GM21360 (cell line): ENCODE measurements at regions not wholly inside any gene's neighbourhood (a gene's known extent, or its start where the extent isn't known, plus 50 kb on each side); places are given as distances from the start of the nearest gene placed in this dataset.
"Not testable (repeated sequence)": the region's sequence is repeated elsewhere in the genome, so short reads cannot be mapped to it uniquely, and the experiment has no call there.

ENCODE experiments used
- ATAC-seq: cut with Tn5 transposase; IDR thresholded peaks from one replicate; pipeline ENCODE4 v1.9.1; 2021; ENCODE audit warnings: mild to moderate bottlenecking, moderate library complexity; ENCODE audit not compliant: unreplicated experiment

DNA sequence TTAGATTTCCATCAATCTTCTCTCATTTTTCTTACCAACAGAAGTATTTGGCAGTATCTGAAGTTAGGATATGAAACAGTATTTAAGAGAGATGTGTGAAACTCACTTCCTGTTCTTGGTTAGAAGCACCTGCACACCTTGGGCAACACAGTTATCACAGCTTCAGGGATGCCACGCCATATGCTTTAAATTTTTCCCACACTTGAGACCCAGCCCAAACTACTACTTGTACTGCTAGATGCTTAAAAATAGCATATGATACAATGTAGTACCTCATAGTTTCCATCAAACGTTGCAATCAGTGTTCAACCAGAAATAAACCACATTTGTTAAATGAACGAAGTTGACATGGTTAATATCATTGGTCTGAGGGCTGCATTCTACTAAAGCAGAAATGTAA is 725.1 kb upstream of the FRG1 start:
- no peak for ATAC-seq

DNA sequence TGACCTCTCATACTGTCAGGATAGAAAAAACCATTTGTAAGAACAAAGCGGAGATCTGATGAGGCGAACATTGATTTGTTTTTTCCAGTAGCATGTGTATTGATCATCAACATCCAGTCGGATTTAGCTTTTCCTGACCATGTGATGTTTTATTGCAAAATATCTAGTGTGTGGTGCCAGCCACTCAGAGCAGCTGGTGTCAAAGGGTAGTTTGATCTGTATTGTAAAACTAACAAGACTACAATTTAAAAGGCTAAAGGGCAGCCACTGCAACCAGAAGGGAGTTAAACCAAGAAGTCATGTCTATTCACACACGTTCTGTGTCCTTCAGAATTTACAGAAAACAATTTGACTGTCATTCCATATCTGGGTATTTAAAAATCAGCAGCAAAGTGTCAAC is 719.0 kb upstream of the FRG1 start:
- ATAC-seq: no peak

DNA sequence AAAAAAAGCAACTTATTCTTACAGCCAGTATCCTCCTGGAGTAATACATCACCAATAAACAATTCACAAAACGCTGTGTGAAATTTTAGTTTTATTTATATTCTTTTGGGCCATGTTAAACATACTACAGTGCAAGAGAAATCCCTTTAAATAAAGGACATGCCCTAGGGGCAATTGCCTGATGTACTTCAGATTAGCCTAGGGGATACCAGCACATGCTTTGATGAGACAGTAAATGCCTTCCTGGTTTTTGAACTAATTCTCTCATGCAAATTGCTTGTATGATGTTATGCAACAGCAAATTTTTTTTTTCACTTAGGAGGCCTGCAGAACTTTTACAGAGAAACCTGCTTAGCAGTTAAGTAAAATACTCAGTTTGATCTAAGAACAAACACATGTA is 711.9 kb upstream of the FRG1 start:
- no peak for ATAC-seq

DNA sequence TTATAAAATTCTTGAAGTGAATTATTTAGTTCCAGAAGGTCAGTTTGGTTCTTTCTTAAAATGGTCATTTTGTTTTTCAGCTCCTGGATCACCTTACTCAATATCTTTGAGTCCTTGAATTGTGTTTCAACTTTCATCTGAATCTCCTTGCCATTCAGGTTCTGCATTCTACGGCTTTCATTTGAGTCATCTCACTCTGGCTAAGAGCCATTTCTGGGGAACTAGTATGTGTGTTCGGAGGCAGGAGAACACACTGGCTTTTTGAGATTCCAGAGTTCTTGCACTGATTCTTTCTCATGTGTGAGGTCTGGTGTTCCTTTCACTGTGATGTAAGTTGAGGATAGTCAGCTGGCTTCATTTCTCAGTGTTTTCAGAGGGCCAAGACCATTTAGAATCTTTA is 708.4 kb upstream of the FRG1 start:
- ATAC-seq: no peak

DNA sequence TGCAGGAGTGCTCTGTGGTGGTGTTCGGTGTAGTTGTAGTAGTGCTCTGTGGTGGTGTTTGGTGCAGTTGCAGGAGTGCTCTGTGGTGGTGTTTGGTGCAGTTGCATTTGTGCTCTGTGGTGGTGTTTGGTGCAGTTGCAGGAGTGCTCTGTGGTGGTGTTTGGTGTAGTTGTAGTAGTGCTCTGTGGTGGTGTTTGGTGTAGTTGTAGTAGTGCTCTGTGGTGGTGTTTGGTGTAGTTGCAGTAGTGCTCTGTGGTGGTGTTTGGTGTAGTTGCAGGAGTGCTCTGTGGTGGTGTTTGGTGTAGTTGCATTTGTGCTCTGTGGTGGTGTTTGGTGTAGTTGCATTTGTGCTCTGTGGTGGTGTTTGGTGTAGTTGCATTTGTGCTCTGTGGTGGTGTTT is 706.9 kb upstream of the FRG1 start:
- not testable (repeated sequence) for ATAC-seq

DNA sequence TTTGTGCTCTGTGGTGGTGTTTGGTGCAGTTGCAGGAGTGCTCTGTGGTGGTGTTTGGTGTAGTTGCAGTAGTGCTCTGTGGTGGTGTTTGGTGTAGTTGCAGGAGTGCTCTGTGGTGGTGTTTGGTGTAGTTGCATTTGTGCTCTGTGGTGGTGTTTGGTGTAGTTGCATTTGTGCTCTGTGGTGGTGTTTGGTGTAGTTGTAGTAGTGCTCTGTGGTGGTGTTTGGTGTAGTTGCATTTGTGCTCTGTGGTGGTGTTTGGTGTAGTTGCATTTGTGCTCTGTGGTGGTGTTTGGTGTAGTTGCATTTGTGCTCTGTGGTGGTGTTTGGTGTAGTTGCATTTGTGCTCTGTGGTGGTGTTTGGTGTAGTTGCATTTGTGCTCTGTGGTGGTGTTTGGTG is 705.7 kb upstream of the FRG1 start:
- ATAC-seq: not testable (repeated sequence)

DNA sequence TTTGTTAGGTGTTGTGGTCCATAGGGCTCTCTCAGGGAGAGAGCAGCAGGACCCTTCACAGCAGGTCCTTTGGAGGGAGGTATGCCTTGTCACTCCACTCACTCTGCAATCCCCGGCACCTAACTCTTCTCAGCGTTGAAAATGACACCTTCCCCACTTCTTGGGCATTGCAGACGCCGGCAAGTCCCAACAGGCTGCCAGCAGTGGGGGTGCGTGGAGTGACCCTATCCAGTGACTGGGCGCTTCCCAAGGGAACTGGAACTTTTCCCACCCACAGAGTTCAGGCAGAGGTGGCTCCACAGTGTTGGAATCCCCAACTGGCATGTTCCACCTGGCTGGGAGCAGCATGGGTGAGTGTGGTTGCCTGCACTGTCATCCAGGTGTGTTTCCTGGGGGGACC is 705.1 kb upstream of the FRG1 start:
- no peak for ATAC-seq

DNA sequence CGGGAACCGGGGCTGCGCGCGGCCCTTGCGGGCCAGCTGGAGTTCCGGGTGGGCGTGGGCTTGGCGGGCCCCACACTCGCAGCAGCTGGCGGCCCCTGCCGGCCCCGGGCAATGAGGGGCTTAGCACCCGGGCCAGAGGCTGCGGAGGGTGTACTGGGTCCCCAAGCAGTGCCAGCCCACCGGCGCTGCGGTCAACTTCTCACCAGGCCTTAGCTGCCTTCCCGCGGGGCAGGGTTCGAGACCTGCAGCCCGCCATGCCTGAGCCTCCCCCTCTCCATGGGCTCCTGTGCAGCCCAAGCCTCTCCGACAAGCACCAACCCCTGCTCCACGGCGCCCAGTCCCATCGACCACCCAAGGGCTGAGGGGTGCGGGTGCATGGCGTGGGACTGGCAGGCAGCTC is 704.4 kb upstream of the FRG1 start:
- not testable (repeated sequence) for ATAC-seq

DNA sequence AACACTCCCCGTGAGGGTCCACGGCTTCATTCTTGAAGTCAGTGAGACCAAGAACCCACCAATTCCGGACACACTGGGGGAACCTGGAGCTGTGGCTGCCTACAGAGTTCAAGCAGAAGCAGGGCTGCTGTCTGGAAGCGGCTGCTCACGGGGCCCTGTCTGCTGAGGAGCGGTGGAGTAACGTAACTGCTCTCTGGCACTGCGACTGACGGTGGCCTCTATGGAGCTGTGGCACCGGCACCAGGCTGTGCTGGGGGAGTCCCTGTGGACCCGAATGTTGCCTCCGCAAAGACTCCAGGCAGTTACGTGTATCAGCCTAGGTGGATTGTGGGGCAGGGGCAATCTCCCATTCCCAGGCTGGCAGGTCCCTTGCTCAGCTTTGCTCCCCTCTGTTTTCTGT is 703.3 kb upstream of the FRG1 start:
- ATAC-seq: no peak

DNA sequence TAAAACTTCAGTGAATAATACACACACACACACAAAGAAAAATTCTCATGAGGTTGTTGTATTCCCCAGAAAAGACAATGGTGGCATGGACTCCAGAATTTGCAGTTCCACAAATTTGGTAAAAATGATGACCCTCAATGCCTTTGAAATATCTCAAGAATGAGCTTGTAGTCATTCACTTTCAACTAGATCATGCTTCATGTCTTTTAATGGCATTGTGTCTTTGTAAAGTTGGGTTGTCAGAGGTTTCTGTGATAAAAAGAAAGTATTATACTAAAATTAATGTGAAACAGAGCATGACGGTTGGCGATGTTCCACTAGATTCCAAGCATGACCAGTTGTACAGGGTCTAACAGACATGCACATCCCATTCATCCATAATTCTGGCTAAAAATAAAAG is 685.0 kb upstream of the FRG1 start:
- no peak for ATAC-seq

DNA sequence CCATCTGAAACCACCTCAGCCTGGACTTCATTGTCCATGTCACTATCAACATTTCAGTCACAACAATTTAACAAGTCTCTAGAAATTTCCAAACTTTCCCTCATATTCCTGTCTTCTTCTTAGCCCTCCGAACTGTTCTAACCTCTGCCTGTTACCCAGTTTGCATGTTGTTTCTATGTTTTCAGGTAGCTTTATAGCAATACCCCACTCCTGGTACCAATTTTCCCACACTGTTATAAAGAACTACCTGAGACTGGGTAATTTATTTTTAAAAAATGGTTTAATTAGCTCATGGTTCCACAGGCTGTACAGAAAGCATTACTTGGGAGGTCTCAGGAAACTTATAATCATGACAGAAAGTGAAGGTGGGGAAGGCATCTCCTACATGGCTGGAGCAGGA is 679.2 kb upstream of the FRG1 start:
- no peak for ATAC-seq

DNA sequence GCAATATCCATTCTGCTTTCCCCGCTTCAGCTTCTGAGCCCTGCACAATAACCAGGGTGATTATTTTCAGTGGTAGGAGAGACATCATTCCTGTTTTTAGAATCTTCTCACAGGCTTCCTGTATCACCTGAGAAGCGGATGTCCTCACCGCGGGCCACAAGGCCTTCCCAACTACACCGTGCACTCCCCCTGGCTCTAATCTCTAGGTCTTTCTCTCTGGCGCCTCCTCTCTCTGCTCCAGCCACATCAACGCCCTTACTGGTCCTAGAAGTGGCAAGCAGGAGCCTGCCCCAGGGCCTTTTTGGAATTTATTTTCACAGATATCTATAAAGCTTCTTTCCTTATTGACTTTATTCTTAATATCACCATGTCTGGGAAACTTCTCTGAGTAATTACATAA is 675.2 kb upstream of the FRG1 start:
- no peak for ATAC-seq

DNA sequence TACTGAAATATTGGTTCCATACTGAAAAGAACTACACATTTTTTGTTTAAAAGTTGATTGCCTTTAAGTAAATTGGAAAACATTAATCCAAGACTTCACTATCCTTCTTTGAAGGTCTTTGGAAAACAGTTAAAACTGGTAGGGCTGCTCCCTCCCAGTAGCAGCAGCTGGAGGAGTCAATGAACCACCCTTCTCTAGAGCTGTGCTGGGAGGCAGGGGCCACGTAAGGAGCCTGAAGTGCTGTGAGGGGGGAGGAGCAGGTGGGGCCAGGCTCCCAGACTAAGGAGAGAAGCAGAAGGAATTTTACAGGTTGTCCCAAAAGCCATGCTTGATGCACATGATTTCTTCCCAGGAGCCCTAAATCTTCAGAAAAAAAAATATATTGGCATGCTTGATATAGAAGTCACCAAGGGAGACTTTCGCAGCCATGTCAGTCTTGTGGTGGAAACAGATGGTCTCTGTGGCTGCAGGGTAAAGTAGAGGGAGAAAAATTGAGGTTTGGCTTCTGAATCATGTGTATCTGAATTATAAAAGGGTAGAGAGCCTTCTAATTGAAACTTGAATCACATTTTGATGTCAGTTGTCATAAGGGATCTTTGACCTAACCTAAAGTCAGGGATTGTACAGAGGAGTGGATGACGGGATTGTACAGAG is 673.2 kb upstream of the FRG1 start:
- no peak for ATAC-seq

DNA sequence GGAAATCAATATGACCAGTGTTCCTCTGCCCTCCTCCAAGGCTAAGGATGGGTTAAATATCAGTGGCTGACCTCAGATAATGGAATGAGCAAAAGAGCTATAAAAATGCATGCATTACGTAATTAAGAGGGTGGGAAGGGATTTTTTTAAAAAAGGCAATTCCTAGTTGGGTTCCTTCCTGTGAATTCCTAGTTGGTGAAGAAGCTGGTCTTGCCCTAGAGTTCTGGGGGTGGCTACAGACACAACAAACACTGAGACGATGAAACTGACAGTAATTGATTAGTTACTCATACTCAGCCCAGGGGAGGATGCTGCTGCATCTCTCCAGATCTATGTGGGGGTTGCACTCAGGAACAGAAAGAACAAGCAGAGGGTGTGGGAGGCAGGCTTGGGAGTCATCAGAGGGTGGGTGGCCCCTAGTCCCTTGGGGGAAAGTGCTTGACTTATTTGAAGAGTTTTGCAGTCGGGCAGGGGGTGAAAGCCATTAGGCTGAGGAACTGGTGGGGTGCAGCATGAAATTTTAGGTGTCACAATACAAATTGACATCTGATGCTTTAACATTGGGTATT is 662.0 kb upstream of the FRG1 start:
- no peak for ATAC-seq

DNA sequence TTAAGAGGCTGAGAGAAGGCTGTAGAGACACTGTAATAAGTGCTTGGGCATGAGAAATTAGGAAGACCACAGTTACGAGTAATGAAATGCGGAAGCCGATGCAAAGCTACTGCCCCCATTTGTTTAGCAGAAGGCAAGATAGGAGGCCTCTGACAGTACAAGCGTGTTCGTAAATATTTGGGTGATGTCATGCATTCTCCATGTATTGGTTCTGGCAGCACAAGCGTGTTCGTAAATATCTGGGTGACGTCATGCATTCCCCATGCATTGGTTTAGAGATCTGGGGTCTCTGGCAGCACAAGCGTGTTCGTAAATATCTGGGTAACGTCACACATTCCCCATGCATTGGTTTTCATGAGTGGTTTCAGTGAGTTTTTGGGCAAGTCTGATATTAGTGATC is 661.5 kb upstream of the FRG1 start:
- no peak for ATAC-seq

DNA sequence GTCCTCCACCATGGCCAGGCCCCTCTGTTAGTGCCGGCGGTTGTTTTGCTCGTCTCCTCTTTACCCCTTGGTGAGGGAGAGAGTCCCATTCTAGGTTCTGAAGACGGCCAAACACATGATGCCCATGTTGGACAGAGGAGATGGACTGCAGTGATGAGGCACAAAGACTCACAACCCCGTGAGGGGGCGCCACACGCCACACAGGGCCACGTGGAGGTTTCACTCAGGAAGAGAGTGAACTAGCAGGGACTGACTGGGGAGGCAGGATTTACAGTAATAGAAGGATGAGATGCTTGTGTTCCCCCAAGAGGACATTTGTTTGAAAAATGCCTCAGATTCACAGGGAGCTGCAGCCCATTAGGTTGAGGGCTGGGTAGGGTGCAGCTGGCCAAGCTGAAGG is 655.3 kb upstream of the FRG1 start:
- no peak for ATAC-seq

DNA sequence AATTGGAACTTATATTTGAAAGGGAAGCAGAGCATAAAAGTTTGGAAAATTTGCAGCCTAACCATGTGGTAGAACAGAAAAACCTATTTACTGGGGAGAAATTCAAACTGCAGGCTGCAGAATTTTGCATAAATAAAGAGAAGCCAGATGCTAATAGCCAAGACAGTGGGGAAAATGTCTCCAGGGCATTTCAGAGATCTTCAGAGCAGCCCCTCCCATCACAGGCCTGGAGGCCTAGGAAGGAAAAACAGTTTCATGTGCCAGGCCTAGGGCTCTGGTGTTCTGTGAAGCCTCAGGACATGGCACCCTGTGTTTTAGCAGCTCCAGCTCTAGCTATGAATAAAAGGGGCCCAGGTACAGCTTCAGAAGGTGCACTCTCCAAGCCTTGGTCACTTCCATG is 648.7 kb upstream of the FRG1 start:
- no peak for ATAC-seq

DNA sequence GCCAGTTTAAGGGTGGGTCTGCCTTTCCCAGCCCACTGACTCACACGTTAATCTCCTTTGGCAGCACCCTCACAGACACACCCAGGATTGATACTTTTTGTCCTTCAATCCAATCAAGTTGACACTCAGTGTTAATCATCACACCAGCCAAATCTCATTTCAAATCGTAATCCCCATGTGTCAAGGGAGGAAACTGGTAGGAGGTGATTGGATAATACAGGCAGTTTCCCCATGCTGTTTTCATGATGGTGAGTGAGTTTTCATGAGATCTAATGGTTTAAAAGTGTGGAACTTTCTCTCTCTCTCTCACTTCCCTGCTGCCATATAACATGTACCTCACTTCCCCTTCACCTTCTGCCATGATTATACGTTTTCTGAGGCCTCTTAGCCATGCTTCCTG is 647.2 kb upstream of the FRG1 start:
- no peak for ATAC-seq

DNA sequence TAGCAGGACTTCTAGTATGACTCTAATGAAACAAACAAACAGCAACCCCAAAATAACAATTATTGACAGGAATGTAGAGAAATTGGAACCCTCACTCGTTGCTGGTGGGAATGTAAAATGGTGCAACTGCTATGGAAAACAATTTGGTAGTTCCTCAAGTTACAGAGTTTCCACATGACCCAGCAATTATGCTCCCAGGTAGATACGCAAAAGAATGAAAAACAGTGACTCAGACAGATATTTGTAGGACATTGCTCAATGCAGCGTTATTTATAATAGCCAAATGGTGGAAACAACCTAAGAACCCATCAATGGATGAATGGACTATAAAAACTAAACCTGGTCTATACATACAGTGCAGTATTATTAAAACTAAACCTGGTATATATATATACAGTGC is 646.1 kb upstream of the FRG1 start:
- no peak for ATAC-seq

DNA sequence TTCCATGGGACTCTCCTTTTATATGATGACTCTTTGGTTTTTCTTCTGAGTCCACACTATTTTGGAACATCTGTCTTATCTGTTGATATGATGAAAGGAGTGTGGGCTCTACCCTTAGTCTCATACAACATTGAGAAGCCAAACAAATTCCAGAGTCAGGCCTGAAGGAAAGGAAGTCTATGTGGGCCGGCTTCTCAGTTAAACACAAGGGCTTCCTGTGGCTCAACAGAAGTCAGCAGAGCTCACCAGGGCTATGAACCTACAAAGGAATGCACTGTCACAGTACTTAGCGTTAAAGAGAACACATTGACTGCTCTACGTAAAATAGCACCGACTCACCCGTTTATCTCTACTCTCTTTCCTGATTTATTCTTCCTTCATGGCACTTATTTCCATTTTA is 641.0 kb upstream of the FRG1 start:
- no peak for ATAC-seq

DNA sequence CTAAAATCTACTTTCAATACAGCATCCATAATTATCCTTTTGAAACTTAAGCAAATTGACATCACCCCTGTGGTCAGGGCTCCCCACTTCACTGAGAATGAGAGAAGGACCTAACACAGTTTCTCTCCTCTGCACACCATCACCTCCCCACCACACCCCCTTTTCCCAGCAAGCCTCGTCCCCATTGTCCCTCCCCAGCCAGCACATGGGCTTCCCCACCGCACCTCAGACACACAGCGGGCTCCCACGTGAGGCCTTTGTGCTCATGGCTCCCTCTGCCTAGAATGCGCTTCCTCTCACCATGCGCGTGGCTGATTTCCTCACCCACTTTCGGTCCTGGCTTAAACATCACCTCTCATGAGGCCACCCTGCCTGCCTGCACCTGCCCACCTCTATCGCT is 639.0 kb upstream of the FRG1 start:
- ATAC-seq: no peak

DNA sequence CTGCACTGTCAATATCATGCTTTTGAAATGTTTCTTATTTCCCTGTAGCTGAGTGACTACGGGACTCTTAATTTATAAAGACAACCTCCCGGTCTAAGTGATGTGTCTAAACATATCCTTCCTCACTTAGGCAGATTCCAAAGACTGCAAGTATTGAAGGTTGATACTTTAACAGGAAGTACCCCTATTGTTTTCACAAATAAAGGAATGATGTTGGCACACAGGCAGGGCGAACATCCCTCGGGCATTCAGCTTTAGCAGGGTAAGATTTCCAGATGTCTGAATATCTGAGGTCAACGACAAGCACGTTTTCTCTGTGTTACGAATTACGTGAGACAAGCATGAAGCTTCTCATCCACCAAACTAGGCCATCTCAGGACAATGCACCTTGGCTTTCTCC is 638.0 kb upstream of the FRG1 start:
- ATAC-seq: no peak

DNA sequence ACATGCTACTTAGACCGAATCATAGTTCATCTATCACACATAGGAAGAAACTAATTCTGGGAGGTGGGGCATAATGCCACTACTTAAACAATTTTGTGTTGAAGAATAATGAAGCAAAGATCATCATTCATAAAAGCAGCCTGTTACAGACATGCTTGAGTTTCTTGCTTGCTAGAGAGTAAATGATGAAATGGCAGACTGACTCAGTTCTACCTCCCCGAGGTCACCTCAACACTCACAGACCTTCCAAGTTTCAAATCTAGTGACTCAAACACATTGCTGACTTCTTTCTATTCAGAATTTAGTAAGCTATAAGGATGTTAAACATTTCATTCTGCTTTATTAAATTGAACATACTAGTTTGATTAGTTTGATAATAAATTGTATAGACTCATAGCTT is 636.5 kb upstream of the FRG1 start:
- ATAC-seq: no peak
